ENCODE measurements at regions not wholly inside any gene's neighbourhood (a gene's known extent, or its start where the extent isn't known, plus 50 kb on each side); places are given as distances from the start of the nearest gene placed in this dataset.

DNA sequence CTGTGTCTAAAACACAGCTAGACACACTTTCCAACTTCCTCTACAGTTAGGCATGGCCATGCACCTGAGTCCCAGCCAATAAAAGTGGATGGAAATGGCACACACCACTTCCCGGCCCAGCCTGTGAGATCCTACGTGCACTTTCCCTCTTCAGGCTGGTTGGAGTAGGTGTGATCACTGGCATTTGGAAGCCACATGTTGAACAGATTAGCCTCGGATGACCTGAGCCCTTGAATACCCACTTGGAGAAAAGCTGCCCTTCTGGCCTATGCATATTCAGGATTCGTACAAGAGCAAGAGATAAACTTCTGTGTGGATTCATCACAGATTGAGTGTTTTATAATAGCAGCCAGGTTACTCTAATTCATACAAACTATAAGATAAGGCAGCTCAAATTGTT is 359.0 kb upstream of the SLC30A5 start:
- DNase-seq (ENCODE audit: missing footprints) (no peak), ATAC-seq (no peak)
- intact Hi-C loops (cut with DNase I): no loop called here

DNA sequence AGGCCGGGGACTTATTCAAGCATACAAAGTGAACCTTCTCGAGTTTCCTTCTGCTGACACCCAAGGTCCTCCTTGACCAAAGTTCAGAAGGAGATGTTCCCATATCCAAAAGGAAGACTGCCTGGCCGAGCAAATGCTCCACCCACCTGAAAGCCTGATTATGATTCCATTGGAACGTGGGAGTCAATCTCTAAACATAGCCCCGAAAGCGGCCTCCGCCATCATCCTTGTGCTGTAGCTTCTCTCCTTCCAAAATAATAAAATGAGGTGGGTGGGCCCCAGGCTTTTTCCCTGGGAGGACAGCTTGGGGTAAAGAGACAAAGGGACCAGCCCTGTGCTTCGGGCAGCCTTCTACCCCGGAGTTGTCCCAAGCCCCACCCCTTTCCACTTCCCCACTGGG is 355.6 kb upstream of the SLC30A5 start:
- intact Hi-C loops (cut with DNase I): no loop called here
- ATAC-seq: no peak

DNA sequence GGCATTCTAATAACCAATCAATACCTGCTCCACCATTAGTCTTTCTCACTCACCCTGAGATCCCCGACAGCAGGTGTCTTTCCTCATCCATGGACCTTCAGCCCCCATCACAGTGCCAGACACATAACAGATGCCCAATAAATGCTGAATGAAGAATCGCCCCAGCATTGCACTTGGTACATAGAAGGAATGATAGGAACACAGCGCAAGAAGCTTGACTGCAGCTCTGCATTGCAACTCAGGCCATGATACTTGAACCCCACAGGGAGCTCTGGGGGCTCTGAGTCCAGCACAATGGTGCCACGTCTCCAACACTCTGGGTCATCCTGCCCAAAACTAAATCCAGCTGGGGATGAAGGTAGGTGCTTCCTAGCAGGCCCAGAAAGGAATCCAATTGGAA is 355.0 kb upstream of the SLC30A5 start:
- ATAC-seq (no peak), DNase-seq (ENCODE audit: missing footprints) (no peak)
- intact Hi-C loops (cut with DNase I): no loop called here

More for the DNA sequence above, 355.6 kb upstream of the SLC30A5 start:
- DNase-seq (ENCODE audit: missing footprints): no peak

DNA sequence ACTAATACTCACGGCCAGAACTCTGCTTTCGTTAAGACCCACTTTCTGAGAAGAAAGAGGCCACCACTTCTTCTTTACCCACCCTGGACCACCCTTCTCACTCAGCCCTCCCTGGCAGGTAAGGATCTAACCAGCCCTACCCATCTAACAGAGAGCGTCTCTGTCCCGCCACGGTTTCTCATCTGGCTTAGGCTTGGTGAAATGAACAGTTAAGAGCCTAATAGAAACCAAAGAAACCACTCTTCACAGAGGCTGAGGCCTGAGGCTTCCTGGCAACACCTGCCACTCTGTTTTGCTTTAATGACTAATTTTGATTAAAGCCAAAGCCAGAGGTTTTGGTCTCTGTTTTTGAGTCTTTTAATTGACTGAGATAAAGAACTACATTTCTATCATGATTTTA is 354.1 kb upstream of the SLC30A5 start:
- intact Hi-C loops (cut with DNase I): no loop called here
- no peak for ATAC-seq
- no peak for DNase-seq (ENCODE audit: missing footprints)

DNA sequence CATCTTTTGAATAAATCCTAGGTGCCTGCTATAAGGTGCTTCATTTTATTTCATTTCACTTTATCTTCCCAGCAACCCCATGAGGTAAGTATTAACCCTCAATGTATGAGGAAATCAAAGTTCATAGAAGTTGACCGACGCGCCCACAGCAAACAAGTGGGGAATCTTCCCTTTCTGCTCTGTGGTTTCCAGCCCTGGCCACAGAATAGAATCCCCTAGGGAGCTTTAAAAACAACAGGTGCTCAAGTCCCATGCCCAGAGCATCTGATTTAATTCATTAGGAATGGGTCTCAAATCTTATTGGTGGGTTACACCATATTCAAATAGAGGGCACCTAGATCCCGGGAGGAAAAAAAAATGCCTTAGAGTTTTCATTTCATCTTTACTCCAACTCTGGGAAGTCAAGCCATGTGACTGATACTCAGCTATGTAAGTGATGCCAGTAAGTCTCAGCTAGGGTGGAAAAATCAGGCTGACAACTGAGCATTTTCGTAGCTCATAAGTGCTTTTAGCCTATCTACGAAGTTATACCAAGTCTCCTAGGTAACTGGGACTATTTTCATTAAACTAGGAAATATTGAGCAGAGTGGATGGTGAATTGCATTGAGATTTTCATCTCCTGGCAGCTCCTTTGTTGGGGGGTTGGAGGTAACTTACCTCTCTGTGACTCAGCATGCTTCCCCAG is 353.4 kb upstream of the SLC30A5 start:
- DNase-seq (ENCODE audit: missing footprints): no peak
- intact Hi-C loops (cut with DNase I): no loop called here
- ATAC-seq: no peak

DNA sequence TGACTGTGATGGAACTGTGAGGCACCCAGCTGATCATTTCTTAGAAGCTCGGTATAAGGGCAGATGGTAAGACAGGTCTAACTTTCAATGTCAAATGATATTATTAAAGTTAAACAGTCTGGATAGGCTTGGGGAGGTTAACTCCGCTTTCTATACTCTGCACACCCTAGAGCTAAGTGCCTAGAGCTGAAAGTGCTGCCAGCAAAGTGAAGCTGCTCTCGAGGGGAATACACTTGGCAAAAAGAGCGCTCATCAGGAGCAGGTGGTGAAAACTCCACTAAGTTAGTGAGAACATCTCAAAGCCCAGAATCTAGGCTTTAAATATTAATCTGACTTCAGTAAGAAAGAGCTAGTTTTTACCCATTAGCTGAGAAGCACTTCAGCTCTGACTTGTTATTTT is 349.6 kb upstream of the SLC30A5 start:
- intact Hi-C loops (cut with DNase I): no loop called here
- peak; percentile 44 for ATAC-seq
- DNase-seq (ENCODE audit: missing footprints): no peak

DNA sequence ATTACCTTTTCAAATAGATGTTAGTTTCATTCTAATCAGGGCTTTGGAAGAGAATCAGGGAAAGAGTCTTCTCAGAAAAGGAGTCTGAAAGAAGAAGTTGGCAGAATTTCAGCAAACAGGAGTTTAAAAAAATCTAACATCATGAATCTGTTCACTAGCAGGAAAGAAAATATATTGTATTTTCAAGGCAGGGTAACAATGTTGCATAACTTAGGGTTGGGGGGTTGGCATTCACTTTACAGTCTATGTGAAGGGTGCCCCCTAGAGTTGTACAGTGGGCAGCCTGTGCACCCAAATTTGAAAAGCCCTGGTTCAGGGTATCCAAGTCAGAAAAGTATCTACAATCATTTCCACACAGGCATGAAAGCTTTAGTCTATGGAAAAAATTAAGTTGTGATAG is 348.4 kb upstream of the SLC30A5 start:
- intact Hi-C loops (cut with DNase I): no loop called here
- DNase-seq (ENCODE audit: missing footprints) (no peak), ATAC-seq (no peak)

DNA sequence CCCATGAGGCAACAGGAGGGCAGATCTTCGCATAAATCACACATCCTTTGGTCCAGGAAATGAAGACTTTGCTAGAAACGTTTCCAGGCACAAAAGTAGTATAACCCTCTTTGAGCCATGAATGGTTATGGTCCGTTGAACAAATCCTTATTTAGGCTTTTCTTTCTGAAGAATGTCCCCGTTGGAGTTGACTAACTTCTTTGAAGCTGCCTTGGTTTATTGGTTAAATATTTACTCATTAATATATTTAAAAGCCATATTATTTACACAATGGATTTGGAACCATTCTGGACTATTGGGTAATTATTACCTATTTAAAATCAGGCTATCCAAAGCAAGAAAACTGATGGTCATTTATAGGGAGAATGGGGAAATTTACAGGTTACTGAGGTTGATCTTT is 347.6 kb upstream of the SLC30A5 start:
- ATAC-seq (no peak), DNase-seq (ENCODE audit: missing footprints) (no peak)
- intact Hi-C loops (cut with DNase I): no loop called here

DNA sequence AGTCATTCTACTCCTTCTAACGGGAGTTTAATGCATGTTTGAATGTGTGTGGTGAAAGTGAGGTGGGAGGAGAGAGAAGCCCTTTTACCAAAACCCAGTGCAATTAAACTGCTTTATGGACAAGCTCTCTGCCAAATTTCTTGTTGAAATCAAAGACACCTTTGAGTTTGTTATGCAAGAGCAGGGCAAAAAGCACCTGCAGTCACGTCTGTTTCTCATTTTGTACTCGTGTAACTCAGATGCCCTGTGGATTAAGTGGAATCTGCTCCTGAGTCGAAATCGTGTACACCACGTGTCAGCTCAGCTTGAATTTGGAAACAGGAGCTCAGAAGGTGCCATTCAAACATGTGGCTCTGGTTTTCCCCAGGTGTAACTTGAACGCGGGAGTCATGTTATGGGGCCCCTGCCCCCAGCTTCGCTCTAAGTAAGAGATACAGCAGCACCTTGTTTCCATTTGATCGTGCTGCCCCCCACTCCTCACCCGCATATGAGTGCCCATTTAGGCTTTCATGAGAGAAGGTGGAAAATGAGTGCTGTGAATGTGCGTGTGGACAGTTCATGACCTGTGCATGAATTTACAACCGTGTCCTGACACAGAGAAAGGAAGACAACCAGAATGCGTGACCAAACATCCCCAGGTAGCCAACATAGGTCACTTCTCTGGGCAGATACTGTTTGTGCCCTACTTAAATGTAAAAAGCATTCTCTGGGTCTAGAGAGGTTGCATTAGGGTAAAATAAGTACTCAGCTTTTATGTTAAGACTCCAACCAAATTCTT is 347.0 kb upstream of the SLC30A5 start:
- intact Hi-C loops (cut with DNase I): no loop called here
- ATAC-seq: no peak
- DNase-seq (ENCODE audit: missing footprints): no peak

DNA sequence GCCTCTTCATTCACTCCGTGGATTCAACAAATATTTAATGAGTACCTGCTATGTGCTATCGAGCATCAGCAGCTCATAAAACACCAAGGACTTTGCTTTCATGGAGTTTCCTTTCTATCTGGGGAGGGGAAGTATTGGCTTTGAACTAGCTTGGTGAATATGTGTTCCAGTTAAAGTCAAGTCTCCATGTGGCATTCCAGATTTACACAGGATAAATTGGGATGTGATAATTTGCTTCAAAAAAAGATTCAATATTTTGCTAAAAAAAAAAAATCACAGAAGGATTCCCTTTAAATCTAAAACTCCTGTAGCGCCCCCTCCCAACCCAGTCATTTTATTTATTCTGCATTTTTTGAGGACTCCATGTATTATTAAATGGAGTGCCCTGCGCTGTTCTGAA is 346.3 kb upstream of the SLC30A5 start:
- DNase-seq (ENCODE audit: missing footprints): no peak
- intact Hi-C loops (cut with DNase I): no loop called here
- ATAC-seq: no peak

DNA sequence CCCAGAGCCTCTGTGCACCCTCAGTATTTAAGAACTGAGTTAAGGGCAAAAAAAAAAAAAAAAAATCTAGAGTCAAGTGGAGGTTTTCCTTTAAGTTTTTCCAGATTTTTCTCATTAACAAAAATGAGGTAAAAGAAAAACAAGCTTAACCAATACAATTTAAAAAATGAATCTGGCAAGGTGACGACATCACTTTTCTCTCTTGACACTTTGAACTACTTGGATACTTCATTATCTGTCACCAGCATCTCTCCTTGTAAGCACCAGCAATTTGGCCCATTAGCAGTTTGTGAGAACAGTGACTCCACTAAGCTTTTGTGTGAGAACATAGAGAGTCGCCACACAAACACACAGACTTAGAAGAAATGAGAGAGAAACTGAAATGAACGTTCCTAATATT is 345.7 kb upstream of the SLC30A5 start:
- ATAC-seq (no peak), DNase-seq (ENCODE audit: missing footprints) (no peak)
- intact Hi-C loops (cut with DNase I): no loop called here

DNA sequence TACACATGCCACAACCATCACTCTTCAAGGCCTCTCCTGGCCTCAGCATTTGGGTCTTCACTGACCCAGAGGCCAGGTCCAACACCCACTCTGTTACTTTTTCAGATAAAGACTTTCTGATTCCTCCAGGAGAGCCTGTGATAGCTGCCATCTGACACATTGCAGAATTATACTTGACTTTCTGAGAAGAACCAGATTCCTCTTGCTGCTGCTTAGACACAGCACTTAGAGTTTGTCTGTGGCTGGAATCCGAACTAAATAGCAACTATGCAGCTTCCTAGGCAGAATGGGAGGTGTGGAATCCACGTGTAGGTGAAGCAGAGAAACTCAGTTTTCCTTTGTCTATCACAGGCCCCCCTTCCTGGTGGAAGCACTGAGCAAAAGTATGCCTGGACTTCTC is 344.7 kb upstream of the SLC30A5 start:
- ATAC-seq (no peak), DNase-seq (ENCODE audit: missing footprints) (no peak)
- intact Hi-C loops (cut with DNase I): no loop called here

DNA sequence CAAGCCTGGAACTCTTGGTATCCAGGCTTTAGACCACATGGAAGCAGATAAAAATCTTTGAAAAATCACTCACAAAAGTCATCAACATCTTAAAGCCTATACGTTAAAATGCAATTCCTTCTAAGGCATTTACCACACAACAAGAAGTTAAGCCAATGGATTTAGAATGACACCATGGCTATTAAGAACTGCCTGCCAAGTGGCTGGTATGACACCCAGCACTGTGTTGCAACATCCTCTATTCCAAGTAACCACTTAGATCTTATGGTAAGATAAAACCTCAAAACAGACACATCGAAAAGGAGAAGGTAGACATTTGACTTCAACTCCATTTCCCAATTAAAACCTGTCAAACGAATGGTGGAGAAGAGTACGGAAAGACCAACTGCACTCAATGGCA is 344.2 kb upstream of the SLC30A5 start:
- DNase-seq (ENCODE audit: missing footprints) (no peak), ATAC-seq (no peak)
- intact Hi-C loops (cut with DNase I): no loop called here

DNA sequence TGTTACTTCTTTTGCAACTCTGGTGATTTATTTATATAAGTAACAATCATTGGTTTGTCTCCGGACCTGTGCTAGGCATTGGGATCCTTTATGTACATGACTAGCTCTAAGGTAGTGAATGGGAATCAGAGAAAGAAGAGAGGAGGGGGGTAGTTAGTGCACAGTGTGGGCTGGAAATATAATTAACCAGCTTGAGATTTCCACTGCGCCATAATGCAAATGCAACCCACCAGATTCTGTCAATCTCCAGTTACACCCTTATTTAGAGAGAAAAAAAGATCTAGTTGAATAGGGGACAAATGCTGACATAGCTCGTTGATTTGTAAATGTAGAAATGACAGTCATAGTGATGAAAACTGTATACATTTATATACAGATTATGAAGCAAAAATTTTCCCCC is 342.2 kb upstream of the SLC30A5 start:
- ATAC-seq (no peak), DNase-seq (ENCODE audit: missing footprints) (no peak)
- intact Hi-C loops (cut with DNase I): no loop called here

DNA sequence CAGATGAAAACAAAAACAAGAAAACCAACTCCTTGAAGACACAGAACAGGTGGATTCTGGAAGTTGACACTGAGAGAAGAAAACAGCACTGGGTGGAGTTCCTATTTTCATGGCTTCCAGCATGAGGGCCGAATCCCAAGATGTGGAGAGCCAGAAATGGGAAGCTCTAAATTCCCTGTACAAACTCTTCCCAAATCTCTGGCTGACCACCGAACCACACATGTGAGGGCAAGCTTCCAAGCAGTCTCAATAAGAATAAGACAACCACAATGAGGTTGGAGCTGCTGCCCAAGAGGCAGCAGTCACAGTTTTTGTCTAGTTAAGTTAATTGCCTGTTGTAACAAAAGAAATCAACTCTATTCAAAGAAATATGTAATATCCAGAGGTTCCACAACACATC is 339.3 kb upstream of the SLC30A5 start:
- DNase-seq (ENCODE audit: missing footprints) (no peak), ATAC-seq (no peak)
- intact Hi-C loops (cut with DNase I): no loop called here

DNA sequence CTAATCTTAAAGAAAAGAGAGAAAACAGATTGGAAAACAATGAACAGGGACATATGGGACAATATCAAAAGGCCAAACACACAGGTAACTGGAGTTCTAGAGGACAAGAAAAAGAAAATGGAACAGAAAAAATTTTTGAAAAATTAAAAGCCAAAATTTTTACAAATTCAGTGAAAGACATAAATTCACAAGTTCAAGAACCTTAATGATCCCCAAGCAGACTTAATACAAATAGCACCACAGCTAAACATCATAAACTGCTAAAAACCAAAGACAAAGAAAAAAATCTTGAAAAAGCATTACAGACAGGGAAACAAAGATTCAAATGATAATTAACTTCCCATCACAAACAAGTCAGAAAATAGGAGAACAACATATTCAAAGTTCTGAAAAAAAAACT is 338.5 kb upstream of the SLC30A5 start:
- ATAC-seq (no peak), DNase-seq (ENCODE audit: missing footprints) (no peak)
- intact Hi-C loops (cut with DNase I): no loop called here

DNA sequence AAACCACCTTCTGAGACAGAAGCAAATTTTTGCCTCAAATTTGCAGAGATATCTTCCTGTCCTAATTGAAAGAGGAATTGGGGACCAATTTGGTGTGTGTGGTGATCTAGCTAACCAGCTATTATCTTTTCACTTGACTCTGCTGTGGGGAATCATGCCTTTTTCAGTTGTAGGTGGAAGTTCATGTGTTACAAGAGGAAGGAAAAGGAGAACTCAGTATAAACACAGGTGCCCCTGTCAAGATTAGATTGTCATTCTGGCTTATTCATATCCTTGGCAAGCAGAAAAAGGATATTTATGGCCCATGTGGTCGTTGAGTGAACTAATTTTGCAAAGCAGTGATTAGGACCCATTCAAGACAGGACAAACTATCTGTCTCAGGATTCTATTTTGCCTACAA is 336.8 kb upstream of the SLC30A5 start:
- ATAC-seq: no peak
- DNase-seq (ENCODE audit: missing footprints): no peak
- intact Hi-C loops (cut with DNase I): no loop called here

DNA sequence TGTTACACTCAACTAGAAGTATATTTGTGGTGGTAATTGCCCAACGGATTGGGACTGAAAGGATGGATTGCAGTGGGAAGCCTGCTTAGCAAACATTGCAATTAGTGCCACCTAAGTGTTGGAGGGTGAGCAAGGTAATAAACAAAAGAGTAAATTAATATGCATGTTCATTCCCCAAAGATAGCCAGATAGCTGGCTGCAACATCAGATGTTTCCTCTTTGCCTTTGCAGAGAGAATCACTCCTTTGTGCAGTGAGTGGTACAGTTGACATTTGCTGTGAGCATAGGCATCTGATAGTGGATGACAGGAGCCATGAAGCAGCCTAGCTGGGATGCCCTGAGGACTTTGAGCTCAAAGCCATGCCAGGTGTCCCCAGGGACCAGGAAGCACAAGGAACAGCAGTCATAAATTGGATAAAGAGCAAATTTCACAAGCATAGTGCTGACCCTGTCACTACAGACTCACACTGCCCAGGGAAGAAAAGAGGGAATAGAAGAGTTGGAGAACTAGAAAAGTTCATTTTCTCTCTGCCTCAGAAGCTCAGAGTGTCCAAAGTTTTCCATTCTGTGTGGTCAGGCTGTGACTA is 336.1 kb upstream of the SLC30A5 start:
- intact Hi-C loops (cut with DNase I): no loop called here
- DNase-seq (ENCODE audit: missing footprints) (no peak), ATAC-seq (no peak)

DNA sequence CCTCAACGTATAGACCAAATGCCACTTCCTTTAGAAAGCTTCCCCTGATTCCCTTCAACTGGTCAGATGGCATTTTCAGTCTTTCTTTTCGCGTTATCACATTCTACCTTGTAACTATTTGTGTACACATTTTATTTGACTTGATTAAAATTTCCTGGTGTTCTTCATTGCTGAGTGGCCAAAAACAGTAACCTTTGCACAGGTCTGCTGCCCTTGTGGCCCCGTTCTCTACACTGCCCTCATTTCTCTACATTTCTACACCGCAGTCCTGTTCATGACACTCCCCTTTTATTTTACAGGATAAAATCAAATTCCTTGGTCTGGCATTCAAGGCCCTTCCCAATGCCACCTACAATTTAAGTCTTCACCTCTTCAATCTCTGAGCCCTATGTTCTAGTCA is 334.2 kb upstream of the SLC30A5 start:
- ATAC-seq (no peak), DNase-seq (ENCODE audit: missing footprints) (no peak)
- intact Hi-C loops (cut with DNase I): no loop called here

DNA sequence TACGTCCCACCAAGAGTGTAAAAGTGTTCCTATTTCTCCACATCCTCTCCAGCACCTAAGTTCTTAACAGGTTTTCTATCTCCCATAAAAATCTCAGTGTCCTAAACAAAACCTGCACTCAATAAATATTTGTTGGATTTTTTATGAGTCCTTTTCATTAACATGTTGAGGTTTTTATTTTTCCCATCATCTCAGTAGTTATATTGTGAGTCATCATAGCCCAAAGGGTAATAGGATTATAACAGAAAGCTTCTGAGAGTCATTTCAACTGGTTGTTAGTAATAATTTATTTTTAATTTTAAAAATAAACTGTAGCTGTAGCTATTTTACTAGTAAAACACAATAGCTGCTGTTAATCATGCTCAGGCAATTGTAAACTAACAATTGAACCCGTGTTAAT is 331.6 kb upstream of the SLC30A5 start:
- ATAC-seq (no peak), DNase-seq (ENCODE audit: missing footprints) (no peak)
- intact Hi-C loops (cut with DNase I): no loop called here
